Activated T-cell treated with anti-CD3 and anti-CD28 coated beads, Interleukin-2, amount 50 U/mL, for 4 hours (primary cell): ENCODE measurements at regions not wholly inside any gene's neighbourhood (a gene's known extent, or its start where the extent isn't known, plus 50 kb on each side); places are given as distances from the start of the nearest gene placed in this dataset.
"Not testable (repeated sequence)": the region's sequence is repeated elsewhere in the genome, so short reads cannot be mapped to it uniquely, and the experiment has no call there.

Experiments used
- ATAC-seq, 2 donors: fragments of 200-7000 bp; cut with Tn5 transposase; one replicate each; pipeline ENCODE4 v1.10.0; 2021
- DNase-seq: peaks from one replicate; pipeline ENCODE4 v3.0.0-alpha.2; 2020
- H3K27me3 Mint-ChIP-seq: one replicate; pipeline ENCODE4 v1.8.0; 2021; ENCODE audit warnings: low read depth, mixed read lengths
- H3K36me3 Mint-ChIP-seq: one replicate; pipeline ENCODE4 v1.8.0; 2022; ENCODE audit warnings: mixed read lengths; ENCODE audit not compliant: insufficient read depth
- H3K4me1 Mint-ChIP-seq: one replicate; pipeline ENCODE4 v1.8.0; 2021; ENCODE audit warnings: low read depth, mixed read lengths
- H3K4me3 Mint-ChIP-seq: one replicate; pipeline ENCODE4 v1.8.0; 2021; ENCODE audit warnings: mild to moderate bottlenecking, moderate library complexity, mixed read lengths
- H3K9me3 Mint-ChIP-seq: one replicate; pipeline ENCODE4 v1.8.0; 2021; ENCODE audit warnings: mixed read lengths

DNA sequence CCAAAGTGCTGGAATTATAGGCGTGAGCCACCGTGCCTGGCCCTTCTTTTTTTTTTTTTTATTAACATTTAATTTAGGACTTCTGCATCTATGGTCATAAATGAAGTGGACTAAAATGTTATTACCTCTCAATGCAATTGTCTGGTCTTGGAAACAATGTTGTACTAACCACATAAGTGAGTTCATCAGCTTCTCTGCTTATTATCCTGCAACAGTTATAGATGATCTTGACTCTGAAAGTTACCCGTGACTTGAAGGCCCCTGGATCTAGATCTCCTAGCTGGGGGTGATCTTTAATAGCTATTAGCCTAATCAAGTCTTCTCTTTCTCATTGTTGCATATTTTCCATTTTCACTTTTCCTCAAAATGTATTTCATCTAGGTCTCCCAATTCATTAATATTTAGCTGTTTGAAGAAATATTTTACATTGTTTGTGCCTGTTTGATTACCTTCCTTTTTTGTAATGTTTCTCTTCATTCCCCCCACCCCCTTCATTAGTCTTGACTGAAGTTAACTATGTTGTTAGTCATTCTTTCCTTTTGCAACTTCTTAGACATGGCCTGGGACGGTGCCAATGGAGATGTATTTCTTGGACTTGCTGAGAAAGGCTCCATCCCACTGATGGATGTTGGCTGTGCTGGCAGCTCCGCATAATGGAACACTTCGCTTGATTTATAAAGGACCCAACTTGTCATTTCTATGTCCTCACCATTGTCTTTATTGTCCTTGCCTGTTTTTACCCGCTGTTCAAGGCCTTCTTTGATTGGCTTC is 141.6 kb upstream of the RIOK3 start:
- Mint-ChIP-seq H3K4me3 (no peak overlapping the region), H3K27me3 (no peaks in the 10 kb centered on the region), H3K4me1 (peaks cover 22% of the 10 kb centered on the region)

DNA sequence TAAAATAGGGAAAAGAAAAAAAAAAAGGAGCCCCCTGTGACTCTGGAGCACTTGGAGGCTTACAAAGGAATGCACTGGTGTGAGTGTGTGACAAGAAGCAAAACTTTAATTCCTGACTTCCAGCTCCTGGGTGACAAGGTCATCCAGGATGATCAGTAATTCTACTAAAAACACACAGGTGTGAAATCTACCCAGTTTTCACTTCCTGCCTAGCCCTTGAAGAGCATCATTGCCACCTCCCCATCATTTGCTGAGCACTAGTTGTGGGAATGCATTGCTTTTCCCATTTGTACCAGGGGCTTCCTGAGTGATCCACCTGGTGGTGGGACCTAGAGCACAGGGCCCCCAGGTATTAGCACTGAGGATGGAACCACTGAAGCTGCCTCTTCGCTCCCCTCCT is 139.7 kb upstream of the RIOK3 start:
- DNase-seq = no peak
- peaks cover 7% of the 10 kb centered on the region for H3K4me1 Mint-ChIP-seq
- H3K9me3 Mint-ChIP-seq = no peaks in the 10 kb centered on the region
- peaks cover 2% of the 10 kb centered on the region for H3K36me3 Mint-ChIP-seq
- no peak overlapping the region for H3K4me3 Mint-ChIP-seq
- H3K27me3 Mint-ChIP-seq = no peaks in the 10 kb centered on the region
- no peak for ATAC-seq

More for the DNA sequence above, 141.6 kb upstream of the RIOK3 start:
- peaks cover 4% of the 10 kb centered on the region for H3K36me3 Mint-ChIP-seq
- DNase-seq (no peak), ATAC-seq (no peak)
- no peaks in the 10 kb centered on the region for H3K9me3 Mint-ChIP-seq

DNA sequence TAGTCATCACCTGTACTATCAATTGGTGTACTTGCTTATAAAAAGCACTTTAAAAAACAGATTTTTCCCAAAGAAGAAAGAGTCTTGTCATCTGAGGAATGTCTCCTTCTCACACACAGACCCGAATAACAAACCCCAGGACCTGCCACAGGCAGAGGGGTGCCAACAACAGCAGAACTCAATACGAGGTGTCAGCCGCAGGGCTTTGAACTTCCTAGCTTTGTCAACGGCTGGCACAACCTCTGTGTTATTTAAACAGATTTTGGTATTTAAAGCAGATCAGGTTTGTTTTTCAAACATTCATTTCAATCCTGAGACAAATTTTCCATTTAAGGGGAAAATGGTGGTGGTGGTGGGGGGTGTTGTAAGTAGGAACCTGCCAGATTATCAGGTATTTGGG is 138.4 kb upstream of the RIOK3 start:
- Mint-ChIP-seq H3K4me1 (peaks cover 3% of the 10 kb centered on the region), H3K9me3 (no peaks in the 10 kb centered on the region), H3K4me3 (no peak overlapping the region), H3K27me3 (no peaks in the 10 kb centered on the region), H3K36me3 (peaks cover 1% of the 10 kb centered on the region)
- DNase-seq = no peak
- no peak for ATAC-seq

DNA sequence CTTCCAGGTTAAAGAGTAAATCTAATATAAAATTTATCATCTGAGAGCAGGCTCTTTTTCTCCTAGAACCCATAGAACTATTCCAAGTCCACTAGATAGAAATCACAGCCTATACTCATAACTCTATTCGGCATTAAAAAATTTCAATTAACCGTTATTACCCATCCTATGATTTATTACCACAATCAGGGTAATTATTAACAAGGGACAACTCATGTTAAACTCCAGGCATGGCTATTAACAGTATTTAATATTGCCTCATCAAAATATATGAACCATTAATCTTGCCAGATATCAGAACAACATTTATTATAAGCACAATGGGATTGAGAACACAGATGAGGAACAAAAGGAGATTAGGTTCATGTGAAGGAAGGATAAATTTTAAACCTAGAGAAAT is 136.8 kb upstream of the RIOK3 start:
- Mint-ChIP-seq H3K36me3 (peaks cover 1% of the 10 kb centered on the region), H3K9me3 (no peaks in the 10 kb centered on the region), H3K4me1 (peaks cover 3% of the 10 kb centered on the region), H3K27me3 (no peaks in the 10 kb centered on the region), H3K4me3 (no peak overlapping the region)
- ATAC-seq (no peak), DNase-seq (no peak)

DNA sequence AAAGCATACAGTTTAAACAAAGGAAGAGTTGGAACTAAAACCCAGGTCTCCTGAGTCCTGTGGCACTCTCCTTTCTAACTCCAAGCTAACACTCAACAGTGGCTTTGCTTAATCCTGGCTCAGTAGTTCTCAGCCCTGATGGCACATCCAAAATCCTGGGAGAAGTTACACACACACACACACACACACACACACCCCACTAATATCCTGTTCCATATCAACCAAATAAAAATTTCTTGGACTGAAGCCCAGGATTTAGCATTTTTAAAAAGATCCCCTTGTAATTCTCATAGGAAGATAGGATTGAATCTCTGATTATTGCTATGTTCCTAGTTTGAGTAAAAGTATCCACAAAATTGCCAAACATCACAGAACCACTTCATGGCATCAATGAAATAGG is 136.1 kb upstream of the RIOK3 start:
- Mint-ChIP-seq H3K4me3 (no peak overlapping the region), H3K9me3 (no peaks in the 10 kb centered on the region), H3K36me3 (peaks cover 3% of the 10 kb centered on the region), H3K27me3 (no peaks in the 10 kb centered on the region), H3K4me1 (peaks cover 3% of the 10 kb centered on the region)
- ATAC-seq (no peak), DNase-seq (no peak)

DNA sequence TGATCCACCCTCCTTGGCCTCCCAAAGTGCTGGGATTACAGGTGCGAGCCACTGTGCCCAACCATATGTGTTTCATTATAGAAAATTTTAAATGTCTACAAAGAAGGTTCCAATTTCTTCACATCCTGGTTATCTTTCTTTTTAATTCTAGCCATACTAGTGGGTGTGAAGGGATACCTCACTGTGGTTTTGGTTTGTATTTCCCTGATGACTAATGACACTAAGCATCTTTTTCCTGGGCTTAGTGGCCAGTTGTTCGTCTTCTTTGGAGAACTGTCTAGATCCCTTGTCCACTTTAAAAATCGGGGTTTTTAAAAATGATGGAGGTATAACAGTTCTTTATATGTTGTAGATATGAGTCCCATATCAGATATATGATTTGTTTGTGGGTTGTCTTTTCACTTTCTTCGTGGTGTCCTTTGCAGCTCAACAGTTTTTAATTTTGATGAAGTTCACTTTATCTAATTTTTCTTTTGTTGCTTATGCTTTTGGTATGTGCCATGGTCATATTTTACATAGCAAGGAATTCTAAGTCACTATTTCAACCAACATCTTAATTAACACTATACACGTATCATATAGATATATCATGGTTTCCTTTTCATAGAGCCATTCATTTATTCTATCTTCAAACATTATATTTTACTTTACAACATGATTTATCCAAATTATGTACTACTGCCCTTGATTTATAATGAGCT is 135.0 kb upstream of the RIOK3 start:
- Mint-ChIP-seq H3K9me3 (no peaks in the 10 kb centered on the region), H3K27me3 (no peaks in the 10 kb centered on the region), H3K4me1 (peaks cover 3% of the 10 kb centered on the region), H3K4me3 (no peak overlapping the region), H3K36me3 (peaks cover 3% of the 10 kb centered on the region)
- no peak for ATAC-seq
- no peak for DNase-seq

DNA sequence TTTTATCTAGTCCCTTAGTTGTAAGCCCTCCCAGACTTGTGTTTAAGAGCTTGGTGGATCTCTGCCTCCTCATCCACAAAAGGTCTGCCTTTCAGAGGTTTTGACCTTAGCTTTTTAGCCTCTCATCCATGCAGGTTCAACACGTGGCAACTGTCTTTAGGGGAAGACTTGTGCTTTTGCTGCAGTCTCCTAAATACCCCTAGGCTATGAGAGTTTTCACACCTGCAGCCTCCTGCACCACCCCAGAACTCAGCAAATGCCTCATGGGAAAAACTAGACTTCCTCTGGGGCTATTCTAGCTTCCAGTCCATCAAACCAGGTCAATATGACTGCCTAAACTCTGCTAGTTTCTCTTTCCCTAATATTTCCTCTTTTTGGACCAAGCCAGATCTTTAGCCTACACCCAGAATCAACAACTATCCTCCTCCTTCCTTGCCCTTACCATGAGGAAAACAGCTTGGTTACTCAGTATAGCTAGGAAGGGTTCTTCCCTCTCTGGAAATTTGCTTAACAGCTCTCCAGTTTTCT is 132.3 kb upstream of the RIOK3 start:
- no peaks in the 10 kb centered on the region for H3K27me3 Mint-ChIP-seq
- ATAC-seq (no peak), DNase-seq (no peak)
- H3K36me3 Mint-ChIP-seq = peaks cover 6% of the 10 kb centered on the region
- H3K4me1 Mint-ChIP-seq = peaks cover 2% of the 10 kb centered on the region
- H3K4me3 Mint-ChIP-seq = no peak overlapping the region
- no peaks in the 10 kb centered on the region for H3K9me3 Mint-ChIP-seq

DNA sequence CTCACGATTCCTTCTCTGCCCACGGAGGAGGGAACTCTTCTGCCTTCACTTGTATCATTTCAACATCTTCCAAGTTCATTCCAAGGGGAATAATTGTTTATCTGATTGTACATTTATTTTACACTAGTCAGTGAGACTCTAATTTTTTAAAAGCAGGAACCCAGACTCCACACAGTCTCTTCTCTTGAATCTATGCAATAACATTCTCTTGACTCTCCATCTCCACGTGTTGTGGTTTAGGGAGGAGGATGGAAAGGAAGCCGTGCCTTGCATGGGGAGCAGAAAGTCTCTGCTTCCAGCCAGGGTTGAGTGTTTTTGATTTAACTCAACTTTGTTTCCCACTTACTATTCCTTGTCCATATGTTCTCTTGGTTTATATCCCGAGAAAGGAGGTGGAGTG is 131.1 kb upstream of the RIOK3 start:
- peaks cover 3% of the 10 kb centered on the region for H3K9me3 Mint-ChIP-seq
- peaks cover 2% of the 10 kb centered on the region for H3K4me1 Mint-ChIP-seq
- H3K4me3 Mint-ChIP-seq = no peak overlapping the region
- no peak for DNase-seq
- H3K36me3 Mint-ChIP-seq = peaks cover 13% of the 10 kb centered on the region
- no peak for ATAC-seq
- H3K27me3 Mint-ChIP-seq = no peaks in the 10 kb centered on the region

DNA sequence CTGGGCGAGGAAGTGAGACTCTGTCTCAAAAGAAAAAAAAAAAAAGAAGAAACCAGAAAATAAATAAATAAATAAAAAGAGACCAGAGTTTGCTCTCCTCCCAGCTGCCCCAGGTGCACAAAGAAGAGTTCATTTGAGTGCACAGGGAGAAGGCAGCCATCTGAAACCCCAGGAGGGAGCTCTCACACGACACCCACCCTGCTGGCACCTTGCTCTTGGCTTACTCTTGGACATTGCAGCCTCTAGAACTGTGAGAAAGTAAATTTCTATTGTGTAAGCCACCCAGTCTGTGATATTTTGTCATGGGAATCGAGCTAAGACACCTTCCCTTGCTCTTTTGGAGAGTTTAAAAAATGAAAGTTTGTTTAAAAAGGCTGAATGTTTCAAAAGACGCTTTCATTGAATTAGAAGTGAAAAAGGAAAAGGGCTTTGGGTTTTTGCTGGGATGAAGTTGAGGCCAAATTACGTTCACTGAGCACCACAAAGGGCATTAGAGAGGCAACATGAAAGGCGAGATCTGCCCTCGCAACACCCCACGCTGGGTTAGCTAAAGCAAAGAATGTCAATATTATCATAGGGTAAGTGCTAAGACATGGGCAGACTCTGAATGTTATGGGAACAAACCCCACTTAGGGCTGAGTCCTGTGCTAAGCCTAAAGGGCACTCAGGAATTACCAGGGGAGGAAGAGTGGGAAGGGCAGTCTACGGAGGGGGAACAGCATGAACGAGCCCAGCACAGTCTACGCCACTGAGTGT is 128.9 kb upstream of the RIOK3 start:
- H3K9me3 Mint-ChIP-seq = peaks cover 3% of the 10 kb centered on the region
- H3K4me1 Mint-ChIP-seq = no peaks in the 10 kb centered on the region
- DNase-seq (no peak), ATAC-seq (no peak)
- peaks cover 14% of the 10 kb centered on the region for H3K36me3 Mint-ChIP-seq
- H3K4me3 Mint-ChIP-seq = no peak overlapping the region
- no peaks in the 10 kb centered on the region for H3K27me3 Mint-ChIP-seq

DNA sequence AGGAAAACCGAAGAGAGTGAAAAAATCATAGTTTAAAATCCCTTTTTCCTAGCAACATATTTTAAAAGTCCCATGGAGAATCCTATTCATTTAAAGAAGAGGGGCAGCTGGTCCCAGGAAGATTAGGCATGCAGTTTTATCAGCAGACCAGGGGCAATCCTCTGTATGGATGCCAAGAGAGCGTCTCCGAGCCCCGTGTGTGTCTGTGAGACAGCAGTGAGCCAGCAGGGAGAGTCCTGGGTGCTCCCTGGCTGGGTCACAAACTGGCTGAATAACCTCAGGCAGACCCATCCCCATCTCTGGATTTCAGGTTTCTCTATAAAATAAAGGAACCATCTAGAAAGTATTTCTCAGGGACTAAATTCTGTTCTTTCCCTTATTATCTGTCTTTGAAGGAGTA is 128.2 kb upstream of the RIOK3 start:
- ATAC-seq (no peak), DNase-seq (no peak)
- peaks cover 3% of the 10 kb centered on the region for H3K9me3 Mint-ChIP-seq
- no peaks in the 10 kb centered on the region for H3K27me3 Mint-ChIP-seq
- H3K4me3 Mint-ChIP-seq = no peak overlapping the region
- H3K4me1 Mint-ChIP-seq = no peaks in the 10 kb centered on the region
- H3K36me3 Mint-ChIP-seq = peaks cover 19% of the 10 kb centered on the region

DNA sequence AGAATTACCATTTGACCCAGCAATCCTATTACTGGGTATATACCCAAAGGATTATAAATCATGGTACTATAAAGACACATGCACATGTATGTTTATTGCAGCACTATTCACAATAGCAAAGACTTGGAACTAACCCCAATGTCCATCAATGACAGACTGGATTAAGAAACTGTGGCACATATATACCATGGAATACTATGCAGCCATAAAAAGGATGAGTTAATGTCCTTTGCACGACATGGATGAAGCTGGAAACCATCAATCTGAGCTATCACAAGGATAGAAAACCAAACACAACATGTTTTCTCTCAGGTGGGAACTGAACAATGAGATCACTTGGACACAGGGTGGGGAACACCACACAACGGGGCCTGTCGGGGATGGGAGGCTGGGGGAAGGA is 123.4 kb upstream of the RIOK3 start:
- not testable (repeated sequence) for H3K4me1 Mint-ChIP-seq, DNase-seq, H3K9me3 Mint-ChIP-seq, ATAC-seq, H3K27me3 Mint-ChIP-seq, H3K4me3 Mint-ChIP-seq
- H3K36me3 Mint-ChIP-seq = peaks cover 17% of the 10 kb centered on the region

DNA sequence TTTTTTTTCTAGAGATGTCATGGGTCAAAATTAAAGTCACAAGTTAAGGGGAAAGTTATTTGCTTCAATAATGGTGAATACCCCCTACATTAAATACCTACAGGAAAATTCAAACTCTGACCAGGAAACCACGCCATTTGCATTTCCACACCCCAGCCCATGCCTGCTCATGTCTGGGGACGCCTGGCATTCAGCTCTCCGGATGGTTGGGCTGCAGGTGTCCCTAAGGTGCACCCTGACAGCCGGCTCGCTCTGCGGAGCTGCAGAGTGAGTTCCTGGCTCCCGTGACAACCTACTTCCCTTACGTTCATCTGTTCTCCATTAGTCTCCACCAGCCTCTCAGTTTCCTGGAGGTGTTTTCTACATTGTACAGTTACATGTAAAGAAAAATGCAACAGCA is 122.7 kb upstream of the RIOK3 start:
- Mint-ChIP-seq H3K27me3 (no peaks in the 10 kb centered on the region), H3K9me3 (peaks cover 3% of the 10 kb centered on the region), H3K4me1 (no peaks in the 10 kb centered on the region), H3K4me3 (no peak overlapping the region), H3K36me3 (peaks cover 15% of the 10 kb centered on the region)
- ATAC-seq (no peak), DNase-seq (no peak)

DNA sequence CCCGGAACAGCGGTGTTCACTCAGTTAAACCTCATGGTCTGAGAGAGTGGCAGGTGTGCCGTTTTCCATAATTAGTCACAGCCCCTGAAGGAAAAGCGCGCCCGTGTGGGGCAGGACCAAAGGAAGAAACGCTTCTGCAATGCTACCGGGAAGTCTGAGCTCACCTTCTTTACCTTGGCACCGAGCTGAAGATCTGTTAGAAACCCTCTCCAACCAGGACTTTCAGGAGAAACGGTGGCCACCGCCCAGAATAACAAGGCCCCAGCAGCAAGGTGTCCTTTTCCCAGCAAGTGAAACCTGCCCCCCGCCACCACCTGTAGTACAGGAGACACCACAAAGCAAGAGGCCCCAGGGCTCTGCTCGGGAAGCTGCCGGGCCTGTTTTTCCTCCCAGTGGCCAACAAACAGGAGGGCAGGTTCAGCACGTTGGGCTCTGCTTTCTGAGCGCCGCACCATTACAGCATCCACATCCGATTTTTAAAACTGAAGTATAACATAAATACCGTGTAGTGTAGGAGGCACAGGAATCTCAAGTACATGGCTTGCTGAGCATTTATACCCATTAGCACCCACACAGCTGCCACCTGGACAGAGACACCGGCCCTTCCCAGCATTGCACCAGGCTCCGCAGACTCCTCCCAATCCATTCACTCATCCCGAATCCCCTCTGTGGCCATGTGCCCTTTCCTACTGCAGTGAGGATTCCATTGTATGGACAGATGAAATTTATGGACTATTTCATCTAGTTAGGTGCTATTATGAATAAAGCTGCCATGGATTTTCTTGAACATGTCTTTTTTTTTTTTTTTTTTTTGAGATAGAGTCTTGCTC is 121.8 kb upstream of the RIOK3 start:
- Mint-ChIP-seq H3K9me3 (peaks cover 3% of the 10 kb centered on the region), H3K36me3 (peaks cover 13% of the 10 kb centered on the region), H3K4me3 (no peak overlapping the region), H3K4me1 (no peaks in the 10 kb centered on the region), H3K27me3 (no peaks in the 10 kb centered on the region)
- ATAC-seq = no peak
- DNase-seq = no peak

DNA sequence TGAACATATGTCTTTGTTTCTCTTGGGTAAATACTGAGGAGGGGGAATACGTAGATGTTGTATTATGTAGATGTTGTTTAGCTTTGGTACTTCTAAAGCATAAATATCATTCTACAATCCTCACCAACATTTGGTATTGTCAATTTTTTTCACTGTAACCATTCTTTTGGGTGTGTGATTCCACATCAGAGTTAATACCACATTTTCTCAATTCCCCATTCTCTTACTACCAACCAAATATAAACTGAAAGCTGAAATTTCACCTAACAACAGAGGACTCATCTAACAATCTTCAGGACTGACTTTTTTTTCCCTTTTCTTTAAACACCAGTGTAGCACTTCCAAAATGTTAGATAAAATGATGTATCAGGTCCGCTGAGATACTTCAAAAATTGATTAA is 120.7 kb upstream of the RIOK3 start:
- H3K27me3 Mint-ChIP-seq = no peaks in the 10 kb centered on the region
- H3K9me3 Mint-ChIP-seq = no peaks in the 10 kb centered on the region
- H3K4me1 Mint-ChIP-seq = no peaks in the 10 kb centered on the region
- peaks cover 9% of the 10 kb centered on the region for H3K36me3 Mint-ChIP-seq
- no peak overlapping the region for H3K4me3 Mint-ChIP-seq
- no peak for DNase-seq
- no peak for ATAC-seq
